HG02642 (cell line): ENCODE measurements at regions not wholly inside any gene's neighbourhood (a gene's known extent, or its start where the extent isn't known, plus 50 kb on each side); places are given as distances from the start of the nearest gene placed in this dataset.
"Not testable (repeated sequence)": the region's sequence is repeated elsewhere in the genome, so short reads cannot be mapped to it uniquely, and the experiment has no call there.

ENCODE experiments used
- ATAC-seq: cut with Tn5 transposase; IDR thresholded peaks from one replicate; pipeline ENCODE4 v1.9.1; 2021; ENCODE audit warnings: mild to moderate bottlenecking; ENCODE audit not compliant: unreplicated experiment, poor library complexity

DNA sequence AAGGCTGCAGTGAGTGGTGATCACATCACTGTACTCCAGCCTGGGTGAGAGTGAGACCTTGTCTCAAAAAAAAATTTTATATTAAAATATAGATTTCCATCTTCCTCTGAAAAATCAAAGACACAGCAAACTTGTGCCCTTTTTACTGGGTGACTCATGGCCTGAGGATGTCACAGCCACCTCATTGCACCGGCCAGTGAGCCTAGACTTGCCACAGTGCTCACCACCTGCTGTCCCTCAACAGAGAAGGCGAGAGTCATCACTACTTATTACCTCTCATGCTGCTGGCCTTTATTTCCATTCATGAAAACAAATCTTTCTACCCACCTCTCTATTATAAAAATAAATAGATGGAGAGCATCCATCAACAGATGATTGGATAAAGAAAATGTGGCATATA is 295.8 kb downstream of the PREX1 start:
- ATAC-seq: no peak

- ATAC-seq: no peak
These were observed 296.3 kb downstream of the PREX1 start for GRCh38 chr20:48531505-48531904.

- ATAC-seq: no peak
These were observed 296.8 kb downstream of the PREX1 start for GRCh38 chr20:48530957-48531356.

DNA sequence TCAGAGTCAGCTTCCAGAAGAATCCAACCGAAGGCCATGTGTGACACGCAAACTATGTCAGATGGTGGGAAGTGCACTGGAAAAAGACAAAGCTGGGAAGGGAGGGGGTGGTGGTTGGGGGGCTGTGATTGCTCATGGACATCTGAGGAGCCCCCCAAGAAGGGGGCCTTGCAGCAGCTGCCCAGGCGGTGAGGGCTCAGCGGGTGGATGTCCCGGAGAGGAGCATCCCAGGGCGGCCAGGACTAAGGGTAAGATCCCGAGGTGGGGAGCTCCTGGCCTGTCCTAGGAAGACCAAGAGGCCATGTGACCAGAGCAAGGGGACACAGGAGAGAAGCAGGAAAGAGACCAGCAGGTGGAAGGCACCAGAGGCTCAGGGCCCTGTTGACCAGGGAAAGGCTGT is 299.5 kb downstream of the PREX1 start:
- ATAC-seq: no peak

DNA sequence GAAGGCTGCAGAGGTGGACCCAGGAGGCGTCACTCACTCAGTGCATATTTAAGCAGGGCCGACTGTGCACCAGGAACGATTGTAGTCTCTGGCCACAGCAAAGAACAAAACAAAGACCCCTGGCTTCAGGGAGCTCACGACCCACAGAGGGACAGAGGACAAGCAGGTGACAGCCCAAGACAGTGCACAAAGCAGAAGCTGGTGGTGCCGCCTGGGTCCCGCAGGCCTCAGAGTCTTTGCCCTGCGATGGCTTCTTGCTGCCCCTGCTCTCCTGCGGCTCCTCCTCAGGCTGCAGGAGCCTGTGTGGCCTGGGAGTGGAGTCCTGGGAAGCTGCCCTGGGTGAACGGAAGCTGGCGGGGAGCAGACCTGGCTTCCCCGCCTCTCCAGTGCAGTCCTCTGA is 300.0 kb downstream of the PREX1 start:
- ATAC-seq: no peak

GRCh38 chr20:48526936-48527335 is 300.9 kb downstream of the PREX1 start:
- ATAC-seq: no peak

- ATAC-seq: no peak
These were observed 302.4 kb downstream of the PREX1 start for GRCh38 chr20:48525400-48525799.

DNA sequence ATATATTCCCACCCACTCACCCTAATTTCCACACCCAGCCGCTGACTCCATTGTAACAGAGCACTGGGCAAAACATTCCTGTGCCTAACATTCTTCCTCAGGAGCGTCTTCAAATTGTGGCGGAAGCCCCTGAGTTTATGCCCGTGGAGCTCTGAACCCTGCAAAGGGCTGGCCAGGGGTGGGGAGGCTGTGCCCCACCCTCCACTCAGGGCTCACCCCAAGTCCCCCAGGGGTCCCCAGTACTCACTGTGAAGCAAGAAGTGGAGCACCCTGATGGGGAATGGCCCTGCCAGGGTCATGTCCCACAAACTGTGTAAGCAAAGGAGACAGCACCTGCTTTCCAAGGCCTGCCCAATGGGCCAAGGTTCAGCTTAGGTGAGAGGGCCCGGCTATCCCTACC is 303.2 kb downstream of the PREX1 start:
- no peak for ATAC-seq

GRCh38 chr20:48523191-48523995 is 304.4 kb downstream of the PREX1 start:
- ATAC-seq: no peak

DNA sequence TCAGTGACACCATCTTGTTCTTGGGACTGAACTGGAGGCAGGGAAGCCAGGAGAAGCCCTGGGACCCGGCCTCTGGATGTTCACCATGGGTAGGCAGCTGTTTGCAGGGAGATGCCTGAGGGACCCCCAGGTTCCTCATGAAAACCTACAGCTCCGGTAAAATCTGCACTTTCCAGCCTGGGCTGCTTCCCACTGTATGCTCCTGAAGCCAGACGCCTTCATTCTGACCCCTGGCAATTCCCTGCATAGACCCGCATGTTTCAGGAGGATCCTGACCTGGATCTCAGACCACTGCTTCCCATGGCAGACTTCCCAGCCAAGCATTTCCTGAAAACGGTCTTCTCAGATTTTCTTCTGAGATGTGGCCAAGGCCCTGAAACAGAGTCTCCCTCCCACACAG is 306.7 kb downstream of the PREX1 start:
- no peak for ATAC-seq

DNA sequence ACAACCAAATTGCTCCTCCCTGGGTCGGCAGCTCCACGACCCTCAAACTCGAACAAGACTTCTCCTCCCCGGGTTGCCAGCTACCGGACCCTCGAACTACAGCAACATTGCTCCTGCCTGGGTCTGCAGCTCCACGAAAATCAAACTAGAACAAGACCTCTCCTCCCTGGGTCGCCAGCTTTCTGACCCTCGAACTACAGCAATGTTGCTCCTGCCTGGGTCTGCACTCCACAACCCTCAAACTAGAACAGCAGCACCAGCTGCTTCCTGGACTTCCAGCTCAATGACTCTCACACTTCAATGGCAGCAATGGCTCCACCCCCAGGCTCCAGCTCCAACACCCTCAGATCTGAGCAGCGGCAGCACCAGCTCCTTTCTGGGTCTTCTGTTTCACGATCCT is 311.6 kb downstream of the PREX1 start:
- not testable (repeated sequence) for ATAC-seq

GRCh38 chr20:48514577-48514976 is 313.2 kb downstream of the PREX1 start:
- ATAC-seq: not testable (repeated sequence)

DNA sequence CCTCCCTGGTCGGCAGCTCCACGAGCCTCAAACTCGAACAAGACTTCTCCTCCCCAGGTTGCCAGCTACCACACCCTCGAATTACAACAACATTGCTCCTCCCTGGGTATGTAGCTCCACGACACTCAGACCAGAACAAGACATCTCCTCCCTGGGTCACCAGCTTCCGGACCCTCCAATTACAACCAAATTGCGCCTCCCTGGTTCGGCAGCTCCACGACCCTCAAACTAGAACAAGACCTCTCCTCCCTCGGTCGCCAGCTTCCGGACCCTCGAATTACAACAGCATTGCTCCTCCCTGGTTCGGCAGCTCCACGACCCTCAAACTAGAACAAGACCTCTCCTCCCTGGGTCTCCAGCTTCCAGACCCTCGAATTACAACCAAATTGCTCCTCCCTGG is 315.3 kb downstream of the PREX1 start:
- not testable (repeated sequence) for ATAC-seq

DNA sequence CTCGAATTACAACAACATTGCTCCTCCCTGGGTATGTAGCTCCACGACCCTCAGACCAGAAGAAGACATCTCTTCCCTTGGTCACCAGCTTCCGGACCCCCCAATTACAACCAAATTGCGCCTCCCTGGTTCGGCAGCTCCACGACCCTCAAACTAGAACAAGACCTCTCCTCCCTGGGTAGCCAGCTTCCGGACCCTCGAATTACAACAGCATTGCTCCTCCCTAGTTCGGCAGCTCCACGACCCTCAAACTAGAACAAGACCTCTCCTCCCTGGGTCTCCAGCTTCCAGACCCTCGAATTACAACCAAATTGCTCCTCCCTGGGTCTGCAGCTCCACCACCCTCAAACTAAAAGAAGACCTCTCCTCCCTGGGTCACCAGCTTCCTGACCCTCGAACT is 322.7 kb downstream of the PREX1 start:
- not testable (repeated sequence) for ATAC-seq

GRCh38 chr20:48503166-48503815 is 324.5 kb downstream of the PREX1 start:
- no peak for ATAC-seq

GRCh38 chr20:48502758-48503157 is 325.0 kb downstream of the PREX1 start:
- no peak for ATAC-seq

DNA sequence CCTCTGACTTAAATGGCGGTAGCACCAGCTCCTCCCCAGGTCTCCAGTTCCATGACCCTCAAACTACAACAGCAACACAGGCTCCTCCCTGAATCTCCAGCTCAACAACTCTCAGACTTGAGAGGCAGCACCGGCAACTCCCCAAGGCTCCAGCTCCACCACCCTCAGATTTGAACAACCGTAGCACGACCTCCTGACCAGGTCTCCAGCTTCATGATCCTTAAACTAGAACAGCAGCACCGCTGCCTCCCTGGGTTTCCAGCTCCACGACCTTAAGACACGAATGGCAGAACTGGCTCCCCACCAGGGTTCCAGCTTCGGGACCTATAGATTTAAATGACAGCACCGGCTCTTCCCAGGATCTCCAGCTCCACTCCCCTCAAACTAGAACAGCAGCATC is 325.8 kb downstream of the PREX1 start:
- no peak for ATAC-seq

DNA sequence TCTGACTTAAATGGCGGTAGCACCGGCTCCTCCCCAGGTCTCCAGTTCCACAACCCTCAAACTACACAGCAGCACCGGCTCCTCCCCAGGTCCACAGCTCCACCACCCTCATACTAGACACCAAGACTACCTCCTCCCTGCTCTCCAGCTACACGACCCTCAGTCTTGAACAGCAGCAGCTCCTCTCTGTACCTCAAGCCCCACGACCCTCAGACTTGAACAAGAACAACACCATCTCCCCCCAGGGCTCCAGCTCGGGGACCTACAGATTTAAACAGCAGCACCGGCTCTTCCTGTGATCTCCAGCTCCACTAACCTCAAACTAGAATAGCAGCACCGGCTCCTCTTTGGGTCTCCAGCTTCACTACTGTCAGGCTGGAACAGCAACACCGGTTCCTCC is 326.9 kb downstream of the PREX1 start:
- ATAC-seq: not testable (repeated sequence)

- not testable (repeated sequence) for ATAC-seq
These were observed 328.9 kb downstream of the PREX1 start for GRCh38 chr20:48498939-48499338.

GRCh38 chr20:48498125-48498524 is 329.7 kb downstream of the PREX1 start:
- ATAC-seq: not testable (repeated sequence)

- no peak for ATAC-seq
These were observed 333.8 kb downstream of the PREX1 start for GRCh38 chr20:48493966-48494365.

DNA sequence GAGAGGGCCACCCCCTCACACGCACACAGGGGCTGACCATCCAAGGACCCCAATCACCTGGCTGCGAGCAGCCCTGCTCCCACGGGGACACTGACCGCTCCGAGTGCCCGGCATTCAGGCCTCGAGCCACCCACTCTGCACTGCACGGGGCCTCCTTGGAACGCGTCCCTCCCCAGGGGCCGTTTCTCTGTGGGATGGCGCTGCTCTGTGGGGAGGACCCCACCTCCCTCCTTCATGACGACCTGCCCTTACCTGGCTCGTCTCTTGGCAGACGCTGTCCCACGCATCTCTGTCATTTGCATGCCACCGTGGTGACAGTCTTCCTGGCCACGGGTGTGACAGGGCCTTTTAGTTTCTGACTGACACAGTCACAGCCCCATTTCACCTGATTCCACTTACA is 334.5 kb downstream of the PREX1 start:
- not testable (repeated sequence) for ATAC-seq
